ENCODE measurements at regions not wholly inside any gene's neighbourhood (a gene's known extent, or its start where the extent isn't known, plus 50 kb on each side); places are given as distances from the start of the nearest gene placed in this dataset.
"Not testable (repeated sequence)": the region's sequence is repeated elsewhere in the genome, so short reads cannot be mapped to it uniquely, and the experiment has no call there.

- DNase-seq = no peak
These were observed 144.3 kb downstream of the CHIC2 start for GRCh38 chr4:53920116-53920515.

- DNase-seq = no peak
These were observed 144.9 kb downstream of the CHIC2 start for GRCh38 chr4:53919535-53919934.

GRCh38 chr4:53917729-53918128 is 146.7 kb downstream of the CHIC2 start:
- no peak for DNase-seq

GRCh38 chr4:53916431-53916889 is 147.9 kb downstream of the CHIC2 start:
- DNase-seq = no peak

GRCh38 chr4:53914313-53915016 is 149.9 kb downstream of the CHIC2 start:
- peak; percentile 30 for DNase-seq

- DNase-seq = no peak
These were observed 150.6 kb downstream of the CHIC2 start for GRCh38 chr4:53913771-53914170.

GRCh38 chr4:53912766-53913497 is 151.5 kb downstream of the CHIC2 start:
- no peak for DNase-seq

GRCh38 chr4:53908661-53909078 is 155.7 kb downstream of the CHIC2 start:
- peak; percentile 56 for DNase-seq

GRCh38 chr4:53907772-53908171 is 156.6 kb downstream of the CHIC2 start:
- DNase-seq = no peak

- DNase-seq = no peak
These were observed 157.7 kb downstream of the CHIC2 start for GRCh38 chr4:53906606-53907190.

- peak; percentile 20 for DNase-seq
These were observed 158.4 kb downstream of the CHIC2 start for GRCh38 chr4:53905941-53906377.

- no peak for DNase-seq
These were observed 159.0 kb downstream of the CHIC2 start for GRCh38 chr4:53905276-53905940.

GRCh38 chr4:53902786-53903185 is 161.6 kb downstream of the CHIC2 start:
- no peak for DNase-seq

- DNase-seq = no peak
These were observed 164.1 kb downstream of the CHIC2 start for GRCh38 chr4:53900271-53900649.

GRCh38 chr4:53899586-53900270 is 164.7 kb downstream of the CHIC2 start:
- DNase-seq = no peak

GRCh38 chr4:53895137-53895536 is 169.3 kb downstream of the CHIC2 start:
- no peak for DNase-seq

GRCh38 chr4:53890461-53890860 is 173.9 kb downstream of the CHIC2 start:
- no peak for DNase-seq

- DNase-seq = no peak
These were observed 174.9 kb downstream of the CHIC2 start for GRCh38 chr4:53889326-53890055.

- DNase-seq = no peak
These were observed 178.3 kb downstream of the CHIC2 start for GRCh38 chr4:53886090-53886489.

GRCh38 chr4:53885668-53886067 is 178.7 kb downstream of the CHIC2 start:
- no peak for DNase-seq

GRCh38 chr4:53877096-53877495 is 187.3 kb downstream of the CHIC2 start:
- not testable (repeated sequence) for DNase-seq

- DNase-seq = no peak
These were observed 198.3 kb downstream of the CHIC2 start for GRCh38 chr4:53866055-53866454.

Data from activated CD4-positive, alpha-beta T cell treated with anti-CD3 and anti-CD28 coated beads, Interleukin-2, Interleukin-6, amounts not matched to agents 100 ng/mL and 50 ng/mL, durations not matched to agents 16 hours and 8 hours (primary cell).